SU-DHL-6 (cell line): ENCODE measurements at regions not wholly inside any gene's neighbourhood (a gene's known extent, or its start where the extent isn't known, plus 50 kb on each side); places are given as distances from the start of the nearest gene placed in this dataset.

Source experiments
- H2AFZ ChIP-seq: fragments of 200-600 bp; sonication (generic); 2 replicates; pipeline ENCODE4 v1.6.1; 2014; ENCODE audit warnings: low read depth, mild to moderate bottlenecking, moderate library complexity, mixed read lengths, antibody characterized with exemption, low read length; ENCODE audit not compliant: severe bottlenecking
- H3F3A ChIP-seq: fragments of 200-600 bp; shearing (Covaris generic); 2 replicates; pipeline ENCODE4 v1.6.0; 2016; ENCODE audit warnings: antibody characterized with exemption, mild to moderate bottlenecking; ENCODE audit not compliant: insufficient read depth
- H3K27ac ChIP-seq: fragments of 200-600 bp; sonication (generic); 2 replicates; pipeline ENCODE4 v1.5.1; 2016; ENCODE audit warnings: low read depth, mild to moderate bottlenecking, low read length, moderate library complexity, mixed read lengths
- H3K27me3 ChIP-seq: fragments of 200-600 bp; sonication (generic), shearing (Covaris generic); 2 replicates; pipeline ENCODE4 v1.6.0; 2014; ENCODE audit warnings: mild to moderate bottlenecking, low read length
- H3K36me3 ChIP-seq: fragments of 200-600 bp; sonication (generic); 2 replicates; pipeline ENCODE4 v1.6.1; 2014; ENCODE audit warnings: mild to moderate bottlenecking, low read length, mixed read lengths
- H3K4me2 ChIP-seq: fragments of 300-600, 200-600 bp; shearing (Covaris generic), sonication (generic); 2 replicates; pipeline ENCODE4 v1.6.0; 2014; ENCODE audit warnings: low read length, low read depth, mild to moderate bottlenecking; ENCODE audit not compliant: poor library complexity, severe bottlenecking
- H3K4me3 ChIP-seq: fragments of 200-600 bp; sonication (generic); 2 replicates; pipeline ENCODE4 v1.5.1; 2014; ENCODE audit warnings: antibody characterized with exemption, low read length, mild to moderate bottlenecking, mixed read lengths; ENCODE audit not compliant: insufficient read depth, poor library complexity, severe bottlenecking
- H3K79me2 ChIP-seq: fragments of 200-600 bp; sonication (generic); 2 replicates; pipeline ENCODE4 v1.6.1; 2014; ENCODE audit warnings: mild to moderate bottlenecking, low read length, moderate library complexity; ENCODE audit not compliant: insufficient read depth
- H3K9ac ChIP-seq: fragments of 200-600 bp; sonication (generic); 2 replicates; pipeline ENCODE4 v1.7.0; 2014; ENCODE audit warnings: mild to moderate bottlenecking, low read length
- H3K9me2 ChIP-seq: fragments of 200-600 bp; sonication (generic); replicated peaks from 2 replicates; pipeline ENCODE4 v1.6.1; 2014; ENCODE audit warnings: low read length; ENCODE audit not compliant: insufficient read depth
- H3K9me3 ChIP-seq: fragments of 200-600 bp; sonication (generic); 2 replicates; pipeline ENCODE4 v1.6.1; 2014; ENCODE audit warnings: low read length, mixed read lengths; ENCODE audit not compliant: insufficient read depth
- H4K20me1 ChIP-seq: fragments of 200-600 bp; sonication (generic); 2 replicates; pipeline ENCODE4 v1.6.1; 2014; ENCODE audit warnings: low read depth, mild to moderate bottlenecking, antibody characterized with exemption, low read length, moderate library complexity, mixed read lengths
- EZH2phosphoT487 ChIP-seq: fragments of 200-600 bp; sonication (generic), shearing (Covaris generic); conservative IDR thresholded peaks from 2 replicates; pipeline ENCODE4 v1.6.1; 2018; ENCODE audit warnings: mild to moderate bottlenecking, antibody characterized with exemption, low read length, moderate library complexity, mixed read lengths
- TF ChIP-seq, protein P1 (sequence below): fragments of 200-600 bp; sonication (generic); IDR thresholded peaks from one replicate; pipeline ENCODE4 v1.5.1; 2017; ENCODE audit warnings: antibody characterized with exemption, mild to moderate bottlenecking, low read length, moderate library complexity; ENCODE audit not compliant: insufficient read depth, poor library complexity, severe bottlenecking

DNA sequence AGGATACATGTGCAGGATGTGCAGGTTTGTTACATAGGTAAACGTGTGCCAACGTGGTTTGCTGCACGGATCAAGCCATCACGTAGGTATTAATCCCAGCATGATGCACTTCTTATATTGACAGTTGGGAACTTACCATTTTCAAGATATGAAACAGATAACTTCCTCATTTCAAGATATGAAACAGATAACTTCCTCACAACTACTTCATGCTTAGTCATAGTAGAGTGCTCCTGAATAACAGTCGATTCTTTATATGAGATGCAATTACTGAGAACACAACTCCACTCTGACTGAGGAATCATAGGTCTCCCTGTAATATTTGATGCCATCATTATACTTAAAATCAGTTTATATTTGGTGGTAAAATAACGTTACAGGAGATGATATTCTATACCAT lies 1124.3 kb downstream of the AMY1C start:
- Histone ChIP-seq H3K36me3 (no peaks in the 10 kb centered on the region), H3K4me3 (no peak overlapping the region), H3K79me2 (no peaks in the 10 kb centered on the region), H3K4me2 (no peak overlapping the region), H3K27me3 (no peaks in the 10 kb centered on the region), H4K20me1 (no peaks in the 10 kb centered on the region), H2AFZ (peak overlapping the region; percentile 73), H3K9me2 (no peaks in the 10 kb centered on the region), H3F3A (no peaks in the 10 kb centered on the region), H3K9ac (no peak overlapping the region), H3K9me3 (no peaks in the 10 kb centered on the region; the same call in 1 of the 2 replicates), H3K27ac (no peak overlapping the region)
- no peak for TF ChIP-seq EZH2phosphoT487
- TF ChIP-seq, protein P1, sequence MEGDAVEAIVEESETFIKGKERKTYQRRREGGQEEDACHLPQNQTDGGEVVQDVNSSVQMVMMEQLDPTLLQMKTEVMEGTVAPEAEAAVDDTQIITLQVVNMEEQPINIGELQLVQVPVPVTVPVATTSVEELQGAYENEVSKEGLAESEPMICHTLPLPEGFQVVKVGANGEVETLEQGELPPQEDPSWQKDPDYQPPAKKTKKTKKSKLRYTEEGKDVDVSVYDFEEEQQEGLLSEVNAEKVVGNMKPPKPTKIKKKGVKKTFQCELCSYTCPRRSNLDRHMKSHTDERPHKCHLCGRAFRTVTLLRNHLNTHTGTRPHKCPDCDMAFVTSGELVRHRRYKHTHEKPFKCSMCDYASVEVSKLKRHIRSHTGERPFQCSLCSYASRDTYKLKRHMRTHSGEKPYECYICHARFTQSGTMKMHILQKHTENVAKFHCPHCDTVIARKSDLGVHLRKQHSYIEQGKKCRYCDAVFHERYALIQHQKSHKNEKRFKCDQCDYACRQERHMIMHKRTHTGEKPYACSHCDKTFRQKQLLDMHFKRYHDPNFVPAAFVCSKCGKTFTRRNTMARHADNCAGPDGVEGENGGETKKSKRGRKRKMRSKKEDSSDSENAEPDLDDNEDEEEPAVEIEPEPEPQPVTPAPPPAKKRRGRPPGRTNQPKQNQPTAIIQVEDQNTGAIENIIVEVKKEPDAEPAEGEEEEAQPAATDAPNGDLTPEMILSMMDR: no peak

DNA sequence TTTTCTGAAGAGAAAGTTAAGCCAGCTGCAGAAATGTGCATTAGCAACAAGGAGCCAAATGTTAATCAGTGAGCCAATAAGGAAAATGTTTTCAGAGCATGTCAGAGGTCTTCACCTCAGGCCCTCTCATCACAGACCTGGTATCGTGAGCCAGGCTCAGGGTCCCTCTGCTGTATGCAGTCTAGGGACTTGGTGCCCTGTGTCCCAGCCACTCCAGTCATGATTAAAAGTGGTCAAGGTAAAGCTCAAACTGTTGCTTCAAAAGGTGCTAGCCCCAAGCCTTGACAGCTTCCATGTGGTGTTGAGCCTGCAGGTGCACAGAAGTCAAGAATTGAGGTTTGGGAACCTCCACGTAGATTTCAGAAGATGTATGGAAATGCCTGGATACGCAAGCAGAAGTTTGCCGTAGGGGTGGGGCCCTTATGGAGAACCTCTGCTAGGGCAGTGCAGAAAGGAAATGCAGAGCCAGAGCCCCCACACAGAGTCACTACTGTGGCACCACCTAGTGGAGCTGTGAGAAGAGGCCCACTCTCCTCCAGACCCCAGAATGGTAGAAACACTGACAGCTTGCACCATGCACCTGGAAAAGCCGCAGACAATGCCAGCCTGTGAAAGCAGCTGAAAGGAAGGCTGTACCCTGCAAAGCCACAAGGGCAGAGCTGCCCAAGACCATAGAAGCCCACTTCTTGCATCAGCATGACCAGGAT lies 1128.7 kb downstream of the AMY1C start:
- no peak overlapping the region for H3K4me3 ChIP-seq
- no peaks in the 10 kb centered on the region for H3F3A ChIP-seq
- H3K4me2 ChIP-seq: no peak overlapping the region
- no peaks in the 10 kb centered on the region for H4K20me1 ChIP-seq
- H3K79me2 ChIP-seq: no peaks in the 10 kb centered on the region
- no peak overlapping the region for H3K27ac ChIP-seq
- H3K9me3 ChIP-seq: no peaks in the 10 kb centered on the region
- H3K9ac ChIP-seq: no peak overlapping the region
- TF ChIP-seq EZH2phosphoT487: no peak
- TF ChIP-seq, protein P1: peak; percentile 22
- H3K27me3 ChIP-seq: no peaks in the 10 kb centered on the region
- H3K36me3 ChIP-seq: no peaks in the 10 kb centered on the region
- H2AFZ ChIP-seq: peak overlapping the region; percentile 19
- no peaks in the 10 kb centered on the region for H3K9me2 ChIP-seq

DNA sequence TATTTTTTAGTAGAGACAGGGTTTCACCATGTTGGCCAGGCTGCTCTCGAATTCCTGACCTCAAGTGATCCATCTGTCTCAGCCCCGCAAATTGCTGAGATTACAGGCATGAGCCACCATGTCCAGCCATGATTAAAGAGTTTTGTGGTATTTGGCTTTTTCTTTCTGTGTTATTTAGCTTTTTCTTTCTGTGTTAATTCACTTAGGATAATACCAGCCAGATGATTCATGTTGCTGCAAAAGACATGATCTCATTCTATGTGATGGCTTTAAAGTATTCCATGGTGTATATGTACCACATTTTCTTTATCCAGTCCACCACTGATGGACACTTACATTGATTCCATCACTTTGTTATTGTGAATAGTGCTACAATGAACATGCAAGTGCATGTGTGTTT lies 1135.2 kb downstream of the AMY1C start:
- no peaks in the 10 kb centered on the region for H3K9me2 ChIP-seq
- no peak overlapping the region for H3K4me3 ChIP-seq
- H3K27me3 ChIP-seq: no peaks in the 10 kb centered on the region
- H3K4me2 ChIP-seq: no peak overlapping the region
- H3F3A ChIP-seq: no peaks in the 10 kb centered on the region
- no peaks in the 10 kb centered on the region for H4K20me1 ChIP-seq
- no peak overlapping the region for H2AFZ ChIP-seq
- no peaks in the 10 kb centered on the region for H3K36me3 ChIP-seq
- no peak for TF ChIP-seq EZH2phosphoT487
- TF ChIP-seq, protein P1: no peak
- no peak overlapping the region for H3K27ac ChIP-seq
- no peaks in the 10 kb centered on the region for H3K79me2 ChIP-seq
- H3K9me3 ChIP-seq: no peaks in the 10 kb centered on the region
- no peak overlapping the region for H3K9ac ChIP-seq
